IMR-90 (cell line): ENCODE measurements at regions not wholly inside any gene's neighbourhood (a gene's known extent, or its start where the extent isn't known, plus 50 kb on each side); places are given as distances from the start of the nearest gene placed in this dataset.

Experiments used
- ATAC-seq: fragments of 200-7000 bp; cut with Tn5 transposase; 2 replicates; pipeline ENCODE4 v1.9.1; 2020; ENCODE audit warnings: low read depth, mild to moderate bottlenecking, moderate library complexity
- BruUV-seq: library from RNA; stranded (reverse); fragments of 400-500 nt; replicated peaks from 2 replicates; lab custom pipeline; 2021; lab: Mats Ljungman, UMichigan
- CTCF ChIA-PET: fragments of 300-600 bp; formaldehyde crosslinking; extraction: SDS; loops from one replicate; lab custom pipeline; 2021; ENCODE audit warnings: antibody characterized with exemption; lab: Yijun Ruan, JAX
- POLR2A ChIA-PET: fragments of 300-600 bp; sonication (Branson Sonifier 250); formaldehyde crosslinking; loops from one replicate; lab custom pipeline; 2022; ENCODE audit warnings: antibody characterized with exemption; ENCODE audit not compliant: unreplicated experiment; lab: Charles Lee
- DNase-seq: peaks from one replicate; pipeline ENCODE4 v3.0.0; 2013
- H2AFZ ChIP-seq: replicated peaks from 2 replicates; pipeline ENCODE3; 2013; ENCODE audit warnings: low read length, mild to moderate bottlenecking; ENCODE audit not compliant: poor library complexity
- H2AK5ac ChIP-seq: 2 replicates; pipeline ENCODE4 v1.6.1; 2013; ENCODE audit warnings: low read depth, low read length, inconsistent platforms
- H2AK9ac ChIP-seq: replicated peaks from 2 replicates; pipeline ENCODE3; 2013; ENCODE audit warnings: mild to moderate bottlenecking, low read depth, low read length, moderate library complexity; ENCODE audit not compliant: poor library complexity
- H2BK120ac ChIP-seq: 2 replicates; pipeline ENCODE4 v1.6.1; 2013; ENCODE audit warnings: low read depth, low read length, inconsistent platforms
- H2BK15ac ChIP-seq: 3 replicates; pipeline ENCODE4 v1.6.1; 2013; ENCODE audit warnings: low read depth, low read length, inconsistent platforms
- H2BK20ac ChIP-seq: 2 replicates; pipeline ENCODE4 v1.6.1; 2013; ENCODE audit warnings: low read depth, mild to moderate bottlenecking, inconsistent platforms, low read length, moderate library complexity
- H2BK5ac ChIP-seq: 2 replicates; pipeline ENCODE4 v1.6.1; 2013; ENCODE audit warnings: mild to moderate bottlenecking, low read depth, low read length, inconsistent platforms; ENCODE audit not compliant: poor library complexity, severe bottlenecking
- H3K14ac ChIP-seq: replicated peaks from 2 replicates; pipeline ENCODE4 v1.6.1; 2013; ENCODE audit warnings: low read depth, low read length, inconsistent platforms
- H3K18ac ChIP-seq: 2 replicates; pipeline ENCODE4 v1.6.1; 2013; ENCODE audit warnings: low read depth, low read length, control low read depth
- H3K23ac ChIP-seq: 2 replicates; pipeline ENCODE4 v1.6.1; 2013; ENCODE audit warnings: low read depth, low read length, inconsistent platforms
- H3K27ac ChIP-seq: 2 replicates; pipeline ENCODE4 v1.5.1; 2013; ENCODE audit warnings: mild to moderate bottlenecking, control low read depth, low read length; ENCODE audit not compliant: insufficient read depth
- H3K27me3 ChIP-seq: 2 replicates; pipeline ENCODE4 v1.6.1; 2013; ENCODE audit warnings: low read length; ENCODE audit not compliant: control insufficient read depth, insufficient read depth
- H3K36me3 ChIP-seq: 2 replicates; pipeline ENCODE4 v1.6.1; 2013; ENCODE audit warnings: low read length, mixed read lengths; ENCODE audit not compliant: control insufficient read depth, insufficient read depth
- H3K4ac ChIP-seq: 2 replicates; pipeline ENCODE4 v1.6.1; 2013; ENCODE audit warnings: low read depth, low read length, inconsistent platforms
- H3K4me1 ChIP-seq: 2 replicates; pipeline ENCODE4 v1.6.1; 2013; ENCODE audit warnings: low read length, mixed read lengths; ENCODE audit not compliant: control insufficient read depth, insufficient read depth
- H3K4me2 ChIP-seq: 2 replicates; pipeline ENCODE4 v1.6.1; 2013; ENCODE audit warnings: low read depth, mild to moderate bottlenecking, control low read depth, low read length, moderate library complexity
- H3K4me3 ChIP-seq: 2 replicates; pipeline ENCODE4 v1.5.1; 2013; ENCODE audit warnings: low read depth, mild to moderate bottlenecking, control low read depth, low read length, moderate library complexity; ENCODE audit not compliant: insufficient read depth
- H3K56ac ChIP-seq: 2 replicates; pipeline ENCODE4 v1.6.1; 2013; ENCODE audit warnings: low read length, inconsistent platforms; ENCODE audit not compliant: insufficient read depth; ENCODE audit errors: extremely low read depth
- H3K79me1 ChIP-seq, 2 experiments: 2 replicates each; pipeline ENCODE4 v1.6.1; 2013; ENCODE audit warnings: low read length in 2 of 2, inconsistent platforms in 1 of 2, low read depth in 1 of 2
- H3K9ac ChIP-seq: 2 replicates; pipeline ENCODE4 v1.6.1; 2013; ENCODE audit warnings: low read depth, low read length, control low read depth
- H3K9me1 ChIP-seq: 2 replicates; pipeline ENCODE4 v1.6.1; 2013; ENCODE audit warnings: low read length, inconsistent platforms; ENCODE audit not compliant: insufficient read depth
- H3K9me3 ChIP-seq: 2 replicates; pipeline ENCODE4 v1.6.1; 2013; ENCODE audit warnings: low read length; ENCODE audit not compliant: control insufficient read depth, insufficient read depth
- H4K20me1 ChIP-seq: 2 replicates; pipeline ENCODE4 v1.6.1; 2013; ENCODE audit warnings: low read length, inconsistent platforms; ENCODE audit not compliant: insufficient read depth
- H4K5ac ChIP-seq: 2 replicates; pipeline ENCODE4 v1.6.1; 2013; ENCODE audit warnings: mild to moderate bottlenecking, low read depth, low read length, control low read depth
- H4K8ac ChIP-seq, 2 experiments: 2 replicates each; pipeline ENCODE4 v1.6.1; 2013; ENCODE audit warnings: low read depth in 2 of 2, low read length in 2 of 2, control low read depth in 1 of 2, inconsistent platforms in 1 of 2
- H4K91ac ChIP-seq: 2 replicates; pipeline ENCODE4 v1.6.1; 2013; ENCODE audit warnings: low read depth, low read length, inconsistent platforms; ENCODE audit not compliant: insufficient read depth
- MAFK ChIP-seq: IDR thresholded peaks from 2 replicates; pipeline ENCODE4 v1.6.1; 2012; ENCODE audit warnings: low read depth, low read length, improper control_type of control experiment
- MAZ ChIP-seq: IDR thresholded peaks from 2 replicates; pipeline ENCODE4 v1.6.1; 2012; ENCODE audit warnings: low read depth, mild to moderate bottlenecking, low read length, improper control_type of control experiment, moderate library complexity, borderline replicate concordance
- POLR2A ChIP-seq: IDR thresholded peaks from 2 replicates; pipeline ENCODE4 v1.6.1; 2012; ENCODE audit warnings: mild to moderate bottlenecking, low read depth, low read length
- WGBS, 2 experiments: methylation state at CpG; one replicate each; pipeline versions ENCODE4 v1.1.5 to v1.1.7; 2013; ENCODE audit warnings: missing lambda C conversion rate in 2 of 2; ENCODE audit not compliant: insufficient read length in 1 of 2; ENCODE audit errors: extremely low coverage in 2 of 2; 5-methylcytosine and 5-hydroxymethylcytosine counted together
- dilution Hi-C: fragments of 300-500 bp; cut with HindIII; formaldehyde crosslinking; loops from one replicate; pipeline ENCODE4 v1.14.3; 2018; ENCODE audit warnings: low sequenced_read_pairs; ENCODE audit not compliant: unreplicated experiment
- in situ Hi-C: fragments of 300-500 bp; cut with MboI; formaldehyde crosslinking; loops from 3 replicates; pipeline ENCODE4 v1.14.3; 2019; ENCODE audit warnings: low sequenced_read_pairs, inconsistent platforms, mixed read lengths
- intact Hi-C: fragments of 100-400 bp; cut with micrococcal nuclease; formaldehyde crosslinking; loops from 2 replicates; pipeline ENCODE4 v1.10.0; 2022

DNA sequence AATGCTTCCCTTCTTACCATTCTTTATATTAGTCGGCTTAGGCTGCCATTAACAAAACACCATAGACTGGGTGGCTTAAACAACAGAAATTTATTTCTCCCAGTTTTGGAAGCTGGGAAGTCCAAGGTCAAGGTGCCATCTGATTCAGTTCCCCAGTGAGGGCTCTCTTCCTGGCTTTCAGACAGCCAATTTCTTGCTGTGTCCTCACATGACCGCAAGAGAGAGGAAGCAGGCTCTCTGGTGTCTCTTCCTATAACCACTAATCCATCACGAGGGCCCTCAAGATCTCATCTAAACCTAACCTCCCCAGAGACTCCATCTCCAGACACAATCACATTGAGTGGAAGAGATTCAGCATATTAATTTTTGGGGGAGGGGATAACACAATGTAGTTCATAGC lies 193.0 kb upstream of the SGK1 start:
- intact Hi-C loops (no loop called here), in situ Hi-C loops (no loop called here), dilution Hi-C loops (no loop called here)
- TF ChIP-seq MAFK (no peak), POLR2A (no peak), MAZ (no peak)
- DNase-seq (no peak), ATAC-seq (no peak)
- Histone ChIP-seq H3K4me3 (no peak overlapping the region), H3K27ac (no peak overlapping the region), H3K18ac (no peak overlapping the region), H3K36me3 (no peaks in the 10 kb centered on the region), H3K14ac (no peak overlapping the region), H3K9me3 (no peaks in the 10 kb centered on the region), H3K4ac (no peak overlapping the region), H2AK5ac (no peak overlapping the region), H2AK9ac (no peak overlapping the region), H4K91ac (no peak overlapping the region), H3K9me1 (no peaks in the 10 kb centered on the region), H2BK20ac (no peak overlapping the region), H3K23ac (no peak overlapping the region), H2BK5ac (no peak overlapping the region), H3K27me3 (no peaks in the 10 kb centered on the region), H4K5ac (no peak overlapping the region), H3K9ac (no peak overlapping the region), H2BK15ac (no peak overlapping the region), H4K8ac (no peak overlapping the region), H4K20me1 (no peaks in the 10 kb centered on the region), H3K79me1 (no peaks in the 10 kb centered on the region), H3K4me1 (peaks cover 8% of the 10 kb centered on the region), H2AFZ (no peak overlapping the region), H3K56ac (no peak overlapping the region), H3K4me2 (no peak overlapping the region), H2BK120ac (no peak overlapping the region)
- no TSS peak for BruUV-seq
- POLR2A ChIA-PET: no interaction called here
- no CpG with 5 or more reads among the region's 3 CpGs for WGBS, 2 experiments
- CTCF ChIA-PET: interaction anchor here (0.7 kb wide), 1 partner anchor 48 kb away, joined by 5 read pairs; no protein-coding TSS in a partner anchor
